Kidney (tissue), 13 donors: ENCODE measurements at regions not wholly inside any gene's neighbourhood (a gene's known extent, or its start where the extent isn't known, plus 50 kb on each side); places are given as distances from the start of the nearest gene placed in this dataset.

ENCODE experiments used
- DNase-seq, 5 donors: peaks; one replicate each; pipeline ENCODE4 v3.0.0-alpha.2; 2013 to 2020
- FAIRE-seq: peaks from 2 replicates; lab custom pipeline; 2012; peaks lifted over from hg19 to GRCh38; lab: Jason Lieb, UNC
- H3K27ac ChIP-seq, 2 donors: one replicate each; pipeline ENCODE4 v1.7.0; 2013; ENCODE audit warnings: low read depth in 2 of 2, low read length in 2 of 2, inconsistent platforms in 1 of 2
- H3K27me3 ChIP-seq: one replicate; pipeline ENCODE4 v1.7.1; 2013; ENCODE audit warnings: low read length, inconsistent platforms; ENCODE audit not compliant: control insufficient read depth, insufficient read depth
- H3K36me3 ChIP-seq, 3 donors: one replicate each; pipeline versions ENCODE4 v1.7.0 to v1.7.1; 2013; ENCODE audit warnings: low read length in 3 of 3, control low read depth in 1 of 3, inconsistent platforms in 1 of 3; ENCODE audit not compliant: insufficient read depth in 3 of 3, control insufficient read depth in 2 of 3
- H3K4me1 ChIP-seq, 3 donors: one replicate each; pipeline versions ENCODE4 v1.7.0 to v1.7.1; 2013; ENCODE audit warnings: low read length in 3 of 3, inconsistent platforms in 1 of 3, low read depth in 1 of 3; ENCODE audit not compliant: control insufficient read depth in 2 of 3, insufficient read depth in 2 of 3
- H3K4me3 ChIP-seq, 3 donors: one replicate each; pipeline versions ENCODE4 v1.7.0 to v1.8.1; 2013; ENCODE audit warnings: low read length in 3 of 3, control low read depth in 1 of 3, inconsistent platforms in 1 of 3
- H3K9ac ChIP-seq, 3 donors: one replicate each; pipeline versions ENCODE4 v1.7.0 to v1.7.1; 2013; ENCODE audit warnings: low read length in 3 of 3, control low read depth in 1 of 3, inconsistent platforms in 1 of 3
- H3K9me3 ChIP-seq, 3 donors: one replicate each; pipeline versions ENCODE4 v1.7.0 to v1.7.1; 2013; ENCODE audit warnings: low read length in 3 of 3, control low read depth in 1 of 3, inconsistent platforms in 1 of 3; ENCODE audit not compliant: control insufficient read depth in 2 of 3, insufficient read depth in 1 of 3
- CTCF ChIP-seq: IDR thresholded peaks from 3 replicates; pipeline ENCODE4 v1.5.1; 2012; ENCODE audit warnings: mild to moderate bottlenecking, moderate library complexity, borderline replicate concordance; ENCODE audit not compliant: insufficient read depth; ENCODE audit errors: extremely low read depth
- intact Hi-C: fragments of 100-400 bp; cut with DNase I; formaldehyde crosslinking; loops from one replicate; pipeline ENCODE4 v1.11.1; 2022
- donor health status: control.
- donor health status: control.
- donor health status: control.
- donor health status: control.
- donor health status: control.
- donor health status: DM: yes; HTN: yes; CAD: no.
- donor health status: Normal renal cell carcinoma (clear cell type).

- H3K9ac ChIP-seq, result no peak overlapping the region
- H3K36me3 ChIP-seq, result no peaks in the 10 kb centered on the region
- no peaks in the 10 kb centered on the region for H3K9me3 ChIP-seq
- peaks cover 2% of the 10 kb centered on the region for H3K27me3 ChIP-seq
- H3K4me1 ChIP-seq, result no peaks in the 10 kb centered on the region
- peak overlapping the region in 1 of 3 donors; percentile 88 for H3K4me3 ChIP-seq
- TF ChIP-seq CTCF, result no peak
- H3K27ac ChIP-seq, result no peak overlapping the region
- FAIRE-seq, result no peak
- intact Hi-C loops, result no loop called here
- peak in 2 of 5 donors; percentile 12 to 23 for DNase-seq
Observed at GRCh38 chrX:131703646-131704045, 159.8 kb downstream of the OR13H1 start.

GRCh38 chrX:131704136-131704695 is 160.3 kb downstream of the OR13H1 start:
- FAIRE-seq (no peak), DNase-seq (peak in 4 of 5 donors; percentile 1 to 95 (median 92))
- Histone ChIP-seq H3K9ac (peak overlapping the region in 1 of 3 donors; percentile 77), H3K4me1 (no peaks in the 10 kb centered on the region), H3K27me3 (peaks cover 2% of the 10 kb centered on the region), H3K27ac (no peak overlapping the region), H3K36me3 (no peaks in the 10 kb centered on the region), H3K4me3 (peak overlapping the region in 1 of 3 donors; percentile 88), H3K9me3 (no peaks in the 10 kb centered on the region)
- no peak for TF ChIP-seq CTCF
- intact Hi-C loops, result no loop called here

GRCh38 chrX:131709553-131709952 is 165.7 kb downstream of the OR13H1 start:
- H3K9ac ChIP-seq, result no peak overlapping the region
- intact Hi-C loops, result no loop called here
- DNase-seq, result no peak
- FAIRE-seq, result no peak
- no peak overlapping the region for H3K4me3 ChIP-seq
- H3K27ac ChIP-seq, result no peak overlapping the region
- H3K9me3 ChIP-seq, result no peaks in the 10 kb centered on the region
- no peaks in the 10 kb centered on the region for H3K36me3 ChIP-seq
- peaks cover 2% of the 10 kb centered on the region for H3K27me3 ChIP-seq
- TF ChIP-seq CTCF, result no peak
- no peaks in the 10 kb centered on the region for H3K4me1 ChIP-seq

- Histone ChIP-seq H3K27me3 (no peaks in the 10 kb centered on the region), H3K27ac (no peak overlapping the region), H3K9me3 (no peaks in the 10 kb centered on the region), H3K4me1 (no peaks in the 10 kb centered on the region), H3K36me3 (no peaks in the 10 kb centered on the region), H3K9ac (no peak overlapping the region), H3K4me3 (peak overlapping the region in 1 of 3 donors; percentile 41)
- DNase-seq (no peak), FAIRE-seq (no peak)
- no peak for TF ChIP-seq CTCF
- intact Hi-C loops, result no loop called here
Observed at GRCh38 chrX:131711478-131711867, 167.6 kb downstream of the OR13H1 start.
